ENCODE measurements at regions not wholly inside any gene's neighbourhood (a gene's known extent, or its start where the extent isn't known, plus 50 kb on each side); places are given as distances from the start of the nearest gene placed in this dataset.

GRCh38 chr10:125472010-125472607 lies 210.9 kb downstream of the TEX36 start:
- no peaks in the 10 kb centered on the region for H3K4me1 ChIP-seq (ENCODE audit: control insufficient read depth, extremely low read depth, insufficient read depth, low read length)
- H3K9me1 ChIP-seq (ENCODE audit: control insufficient read depth, extremely low read depth, insufficient read depth, low read length) = no peaks in the 10 kb centered on the region
- H3K9me3 ChIP-seq (ENCODE audit: control insufficient read depth, low read depth, low read length) = no peaks in the 10 kb centered on the region
- H2AFZ ChIP-seq (ENCODE audit: control insufficient read depth, low read length) = no peak overlapping the region
- no peak overlapping the region for H3K4me2 ChIP-seq (ENCODE audit: control insufficient read depth, extremely low read depth, insufficient read depth, low read depth, low read length)
- H3K4me3 ChIP-seq (ENCODE audit: control insufficient read depth in 2 of 3, extremely low read depth in 1 of 3, insufficient read depth in 2 of 3, low read depth in 1 of 3, low read length in 3 of 3) = no peak overlapping the region
- dilution Hi-C loops (cut with MboI; ENCODE audit: extremely low pct_ligation_motif_present, low sequenced_read_pairs) = no loop called here
- TF ChIP-seq EZH2 (IDR thresholded peaks at IDR 0.05; ENCODE audit: low read length) (no peak), CTCF (optimal IDR thresholded peaks at IDR 0.05 in 1 of 3, IDR thresholded peaks at IDR 0.05 in 1 of 3, conservative IDR thresholded peaks at IDR 0.05 in 1 of 3; ENCODE audit: extremely low read depth in 1 of 3, insufficient read depth in 2 of 3, low read length in 3 of 3) (no peak)
- FAIRE-seq = no peak
- H4K20me1 ChIP-seq (ENCODE audit: control insufficient read depth, extremely low read depth, insufficient read depth, low read length) = no peaks in the 10 kb centered on the region
- no peak overlapping the region for H3K27ac ChIP-seq (ENCODE audit: control insufficient read depth, insufficient read depth, low read length)
- H3K36me3 ChIP-seq (ENCODE audit: control insufficient read depth in 2 of 2, extremely low read depth in 1 of 2, insufficient read depth in 2 of 2, low read length in 2 of 2) = no peaks in the 10 kb centered on the region
- peaks cover 16% of the 10 kb centered on the region for H3K27me3 ChIP-seq (ENCODE audit: control insufficient read depth, extremely low read depth, insufficient read depth, low read length)
- no peak overlapping the region for H3K9ac ChIP-seq (ENCODE audit: control insufficient read depth, extremely low read depth, insufficient read depth, low read length)
- no peak for DNase-seq (ENCODE audit: low read depth, low spot score)
- H3K79me2 ChIP-seq (ENCODE audit: control insufficient read depth, insufficient read depth, low read length) = no peaks in the 10 kb centered on the region

- no peak overlapping the region for H2AFZ ChIP-seq (ENCODE audit: control insufficient read depth, low read length)
- no peak overlapping the region for H3K4me3 ChIP-seq (ENCODE audit: control insufficient read depth in 2 of 3, extremely low read depth in 1 of 3, insufficient read depth in 2 of 3, low read depth in 1 of 3, low read length in 3 of 3)
- H4K20me1 ChIP-seq (ENCODE audit: control insufficient read depth, extremely low read depth, insufficient read depth, low read length) = no peaks in the 10 kb centered on the region
- no peaks in the 10 kb centered on the region for H3K9me1 ChIP-seq (ENCODE audit: control insufficient read depth, extremely low read depth, insufficient read depth, low read length)
- H3K79me2 ChIP-seq (ENCODE audit: control insufficient read depth, insufficient read depth, low read length) = no peaks in the 10 kb centered on the region
- DNase-seq (ENCODE audit: low read depth, low spot score) (no peak), FAIRE-seq (no peak)
- no peaks in the 10 kb centered on the region for H3K4me1 ChIP-seq (ENCODE audit: control insufficient read depth, extremely low read depth, insufficient read depth, low read length)
- H3K36me3 ChIP-seq (ENCODE audit: control insufficient read depth in 2 of 2, extremely low read depth in 1 of 2, insufficient read depth in 2 of 2, low read length in 2 of 2) = no peaks in the 10 kb centered on the region
- H3K27me3 ChIP-seq (ENCODE audit: control insufficient read depth, extremely low read depth, insufficient read depth, low read length) = peaks cover 11% of the 10 kb centered on the region
- TF ChIP-seq EZH2 (IDR thresholded peaks at IDR 0.05; ENCODE audit: low read length) = no peak
- TF ChIP-seq CTCF (optimal IDR thresholded peaks at IDR 0.05 in 1 of 3, IDR thresholded peaks at IDR 0.05 in 1 of 3, conservative IDR thresholded peaks at IDR 0.05 in 1 of 3; ENCODE audit: extremely low read depth in 1 of 3, insufficient read depth in 2 of 3, low read length in 3 of 3) = no peak
- no peak overlapping the region for H3K9ac ChIP-seq (ENCODE audit: control insufficient read depth, extremely low read depth, insufficient read depth, low read length)
- dilution Hi-C loops (cut with MboI; ENCODE audit: extremely low pct_ligation_motif_present, low sequenced_read_pairs) = no loop called here
- no peak overlapping the region for H3K27ac ChIP-seq (ENCODE audit: control insufficient read depth, insufficient read depth, low read length)
- no peak overlapping the region for H3K4me2 ChIP-seq (ENCODE audit: control insufficient read depth, extremely low read depth, insufficient read depth, low read depth, low read length)
- no peaks in the 10 kb centered on the region for H3K9me3 ChIP-seq (ENCODE audit: control insufficient read depth, low read depth, low read length)
Measured at GRCh38 chr10:125468278-125468677, 214.7 kb downstream of the TEX36 start.

All from keratinocyte (primary cell).